ENCODE measurements at regions not wholly inside any gene's neighbourhood (a gene's known extent, or its start where the extent isn't known, plus 50 kb on each side); places are given as distances from the start of the nearest gene placed in this dataset.

- Histone ChIP-seq H3K4me3 (ENCODE audit: low read length) (no peak overlapping the region), H3K9me3 (ENCODE audit: low read length) (no peaks in the 10 kb centered on the region), H3K27me3 (ENCODE audit: insufficient read depth, low read length) (no peaks in the 10 kb centered on the region), H2AFZ (ENCODE audit: low read depth, low read length) (no peak overlapping the region), H3K36me3 (ENCODE audit: insufficient read depth, low read length) (no peaks in the 10 kb centered on the region), H3K4me1 (ENCODE audit: insufficient read depth, low read length) (no peaks in the 10 kb centered on the region)
Measured at GRCh38 chr11:42625757-42626665, 685.8 kb upstream of the API5 start.

DNA sequence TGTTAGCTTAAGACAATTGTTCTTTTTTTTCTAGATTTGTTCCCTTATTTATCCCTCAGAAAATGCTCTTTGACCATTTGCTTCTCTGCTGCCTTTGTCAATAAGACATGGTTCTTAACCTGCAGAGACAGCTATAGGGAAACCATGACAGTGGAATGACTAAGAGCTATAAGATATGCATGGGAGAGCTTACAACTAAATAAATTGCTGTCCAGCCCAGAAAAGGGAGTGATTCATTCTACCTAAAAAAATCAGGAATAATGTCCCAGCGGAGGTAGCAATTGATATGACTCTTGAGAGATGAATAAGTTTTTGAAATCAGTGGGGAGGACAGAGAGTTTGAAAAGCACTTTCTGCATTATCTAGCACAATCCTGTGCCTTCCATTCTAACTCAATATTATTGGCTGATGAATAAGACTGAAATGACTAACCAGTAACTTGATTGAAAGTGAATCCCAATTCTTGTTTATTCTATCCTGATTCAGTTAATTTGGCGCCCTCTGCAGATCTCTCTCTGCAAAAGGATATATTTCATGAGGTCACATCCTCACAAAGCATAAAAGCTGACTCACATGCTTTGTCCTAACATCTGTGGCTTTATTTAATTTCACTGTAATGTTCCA lies 680.5 kb upstream of the API5 start:
- no peak overlapping the region for H3K4me3 ChIP-seq (ENCODE audit: low read length)
- H3K9me3 ChIP-seq (ENCODE audit: low read length), result no peaks in the 10 kb centered on the region
- H3K36me3 ChIP-seq (ENCODE audit: insufficient read depth, low read length), result no peaks in the 10 kb centered on the region
- no peaks in the 10 kb centered on the region for H3K4me1 ChIP-seq (ENCODE audit: insufficient read depth, low read length)
- H3K27me3 ChIP-seq (ENCODE audit: insufficient read depth, low read length), result no peaks in the 10 kb centered on the region
- H2AFZ ChIP-seq (ENCODE audit: low read depth, low read length), result no peak overlapping the region

DNA sequence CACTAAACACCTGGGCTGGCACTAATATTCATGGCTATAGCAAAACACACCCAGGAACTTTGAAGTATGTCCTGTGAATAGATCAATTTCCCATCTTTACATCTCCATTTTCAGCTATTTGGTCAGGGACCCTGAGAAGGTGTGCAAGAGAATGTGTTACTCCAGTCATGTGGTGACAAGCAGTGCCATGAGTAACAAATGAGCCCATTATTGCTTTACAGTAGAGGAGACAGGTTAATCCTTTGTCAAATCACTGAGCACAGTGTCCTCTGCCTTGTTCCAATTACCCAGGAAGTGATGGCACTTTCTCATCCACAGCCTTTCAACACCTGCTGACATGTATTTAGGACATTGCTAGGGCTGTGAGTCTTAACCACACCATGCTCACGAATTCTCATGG lies 664.8 kb upstream of the API5 start:
- H3K9me3 ChIP-seq (ENCODE audit: low read length), result no peaks in the 10 kb centered on the region

DNA sequence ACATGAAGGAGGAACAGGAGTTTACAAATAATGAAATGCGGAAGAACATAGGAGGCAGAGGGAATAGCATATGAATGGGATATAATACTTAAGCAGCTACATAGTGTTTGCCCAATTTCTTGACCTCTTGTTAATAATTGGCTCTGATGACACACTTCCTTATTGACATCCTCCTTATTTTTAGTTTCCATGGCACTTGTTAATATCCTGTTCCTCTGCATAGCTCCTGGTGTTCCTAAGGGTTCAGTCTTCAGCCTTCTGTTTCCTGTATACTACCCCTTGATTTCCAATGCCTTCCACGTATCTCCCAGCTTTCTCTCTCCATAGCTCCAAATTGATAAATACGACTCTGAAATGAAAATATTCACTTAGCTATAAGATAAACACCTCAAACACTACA lies 663.8 kb upstream of the API5 start:
- no peaks in the 10 kb centered on the region for H3K9me3 ChIP-seq (ENCODE audit: low read length)
- H3K36me3 ChIP-seq (ENCODE audit: insufficient read depth, low read length), result no peaks in the 10 kb centered on the region
- no peak overlapping the region for H2AFZ ChIP-seq (ENCODE audit: low read depth, low read length)
- H3K27me3 ChIP-seq (ENCODE audit: insufficient read depth, low read length), result no peaks in the 10 kb centered on the region
- H3K4me3 ChIP-seq (ENCODE audit: low read length), result no peak overlapping the region
- H3K4me1 ChIP-seq (ENCODE audit: insufficient read depth, low read length), result no peaks in the 10 kb centered on the region

More for the DNA sequence above, 664.8 kb upstream of the API5 start:
- H2AFZ ChIP-seq (ENCODE audit: low read depth, low read length), result no peak overlapping the region
- no peaks in the 10 kb centered on the region for H3K36me3 ChIP-seq (ENCODE audit: insufficient read depth, low read length)
- no peak overlapping the region for H3K4me3 ChIP-seq (ENCODE audit: low read length)
- H3K27me3 ChIP-seq (ENCODE audit: insufficient read depth, low read length), result no peaks in the 10 kb centered on the region
- no peaks in the 10 kb centered on the region for H3K4me1 ChIP-seq (ENCODE audit: insufficient read depth, low read length)

DNA sequence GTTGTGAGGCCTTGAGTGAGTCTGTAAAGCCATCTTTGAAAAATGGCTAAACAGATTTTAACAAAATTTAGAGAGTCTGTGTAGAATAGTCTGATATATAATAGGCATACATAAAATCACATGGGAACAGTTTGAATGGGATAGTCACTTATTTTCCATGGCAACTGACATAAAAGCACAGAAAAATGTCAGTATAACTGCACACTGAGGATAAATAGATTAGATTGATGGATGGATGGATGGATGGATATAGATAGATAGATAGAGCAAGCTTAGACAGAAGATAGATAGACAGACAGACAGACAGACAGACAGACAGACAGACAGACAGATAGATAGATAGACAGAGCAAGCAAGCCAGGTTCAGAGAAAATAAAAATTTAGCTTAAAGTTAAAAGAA lies 660.2 kb upstream of the API5 start:
- Histone ChIP-seq H3K4me3 (ENCODE audit: low read length) (no peak overlapping the region), H2AFZ (ENCODE audit: low read depth, low read length) (no peak overlapping the region), H3K27me3 (ENCODE audit: insufficient read depth, low read length) (no peaks in the 10 kb centered on the region), H3K36me3 (ENCODE audit: insufficient read depth, low read length) (no peaks in the 10 kb centered on the region), H3K4me1 (ENCODE audit: insufficient read depth, low read length) (no peaks in the 10 kb centered on the region), H3K9me3 (ENCODE audit: low read length) (no peaks in the 10 kb centered on the region)

GRCh38 chr11:42657169-42657568 lies 654.6 kb upstream of the API5 start:
- H3K9me3 ChIP-seq (ENCODE audit: low read length), result no peaks in the 10 kb centered on the region
- no peaks in the 10 kb centered on the region for H3K4me1 ChIP-seq (ENCODE audit: insufficient read depth, low read length)
- no peaks in the 10 kb centered on the region for H3K27me3 ChIP-seq (ENCODE audit: insufficient read depth, low read length)
- H3K4me3 ChIP-seq (ENCODE audit: low read length), result no peak overlapping the region
- H3K36me3 ChIP-seq (ENCODE audit: insufficient read depth, low read length), result no peaks in the 10 kb centered on the region
- H2AFZ ChIP-seq (ENCODE audit: low read depth, low read length), result no peak overlapping the region

DNA sequence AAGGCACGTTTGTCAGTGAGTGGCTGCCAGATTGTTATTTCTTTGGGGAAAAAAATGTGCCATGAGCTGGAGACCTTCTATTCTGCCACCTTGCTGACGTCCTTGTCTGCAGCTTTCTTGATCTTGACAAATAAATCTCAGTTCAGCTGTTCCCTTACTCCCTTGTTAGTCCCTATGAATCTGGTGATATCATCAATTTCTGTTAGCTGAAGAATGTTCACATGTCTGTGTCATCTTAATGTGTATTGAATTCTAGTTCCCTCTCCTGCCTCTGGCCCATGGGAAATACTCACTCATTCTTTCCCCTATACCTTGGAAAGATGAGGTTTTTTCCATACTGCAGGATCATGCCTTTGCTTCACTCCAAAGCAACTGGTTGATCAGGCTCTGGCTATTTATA lies 649.9 kb upstream of the API5 start:
- Histone ChIP-seq H3K9me3 (ENCODE audit: low read length) (no peaks in the 10 kb centered on the region), H3K4me1 (ENCODE audit: insufficient read depth, low read length) (no peaks in the 10 kb centered on the region), H2AFZ (ENCODE audit: low read depth, low read length) (no peak overlapping the region), H3K4me3 (ENCODE audit: low read length) (no peak overlapping the region), H3K27me3 (ENCODE audit: insufficient read depth, low read length) (no peaks in the 10 kb centered on the region), H3K36me3 (ENCODE audit: insufficient read depth, low read length) (no peaks in the 10 kb centered on the region)

DNA sequence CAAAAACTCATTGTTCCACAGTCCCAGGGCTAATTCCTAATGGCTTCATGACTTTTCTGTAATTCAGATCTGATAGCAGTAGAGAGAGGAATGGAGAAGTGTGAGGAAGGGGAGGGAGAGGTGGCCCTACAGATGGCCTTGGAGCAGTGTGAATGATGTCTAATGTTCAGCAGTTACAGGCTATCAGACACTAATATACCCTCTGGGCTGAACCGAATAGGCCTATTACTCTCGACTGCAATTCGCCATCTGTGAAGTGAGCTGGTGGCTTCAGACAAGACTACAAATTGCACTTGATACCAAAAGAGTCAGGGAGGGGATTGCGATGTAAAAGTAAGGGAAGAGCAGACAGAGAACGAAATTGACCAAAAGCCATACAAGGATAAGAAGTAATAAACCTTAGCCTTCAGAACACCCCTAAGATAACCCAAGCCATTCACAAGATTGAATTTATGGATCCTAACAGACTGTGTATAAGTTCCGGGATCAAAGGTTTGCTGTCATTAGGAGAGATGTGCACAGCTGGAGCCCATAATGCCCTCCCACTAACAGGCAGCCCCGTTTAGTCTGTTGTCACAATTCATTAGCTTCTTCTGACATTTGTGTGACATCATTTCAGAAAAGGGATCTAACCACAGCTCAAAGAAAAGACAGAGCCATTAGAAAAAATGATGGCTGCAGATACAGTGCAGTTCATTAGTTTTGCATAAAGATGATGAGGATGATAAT lies 642.4 kb upstream of the API5 start:
- H3K36me3 ChIP-seq (ENCODE audit: insufficient read depth, low read length), result no peaks in the 10 kb centered on the region

GRCh38 chr11:42674436-42674835 lies 637.4 kb upstream of the API5 start:
- H3K4me1 ChIP-seq (ENCODE audit: insufficient read depth, low read length), result no peaks in the 10 kb centered on the region
- no peaks in the 10 kb centered on the region for H3K9me3 ChIP-seq (ENCODE audit: low read length)
- H3K4me3 ChIP-seq (ENCODE audit: low read length), result no peak overlapping the region
- peaks cover 2% of the 10 kb centered on the region for H3K27me3 ChIP-seq (ENCODE audit: insufficient read depth, low read length)
- no peaks in the 10 kb centered on the region for H3K36me3 ChIP-seq (ENCODE audit: insufficient read depth, low read length)
- H2AFZ ChIP-seq (ENCODE audit: low read depth, low read length), result no peak overlapping the region

More for the DNA sequence above, 642.4 kb upstream of the API5 start:
- H3K27me3 ChIP-seq (ENCODE audit: insufficient read depth, low read length), result peaks cover 2% of the 10 kb centered on the region
- H3K4me3 ChIP-seq (ENCODE audit: low read length), result no peak overlapping the region
- no peaks in the 10 kb centered on the region for H3K4me1 ChIP-seq (ENCODE audit: insufficient read depth, low read length)
- no peaks in the 10 kb centered on the region for H3K9me3 ChIP-seq (ENCODE audit: low read length)
- H2AFZ ChIP-seq (ENCODE audit: low read depth, low read length), result no peak overlapping the region

DNA sequence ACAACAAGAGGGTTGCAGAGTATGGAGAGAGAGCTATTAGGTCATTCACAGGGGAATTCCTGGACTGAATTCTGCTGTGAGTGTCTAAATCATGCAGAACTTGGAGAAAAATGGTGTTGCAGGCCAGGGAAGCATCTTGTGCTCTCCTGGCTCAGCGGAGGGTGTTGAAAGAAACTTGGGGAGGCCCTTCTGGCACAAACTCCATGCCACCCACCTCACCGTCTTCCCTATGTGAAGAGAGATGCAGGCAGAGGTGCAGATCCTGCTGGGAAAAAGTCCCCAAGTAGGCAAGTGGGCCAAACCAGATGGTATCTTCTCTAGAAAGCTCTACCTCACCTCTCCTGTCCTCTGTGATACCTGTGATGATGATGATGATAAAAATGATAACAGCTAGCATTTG lies 604.3 kb upstream of the API5 start:
- H2AFZ ChIP-seq (ENCODE audit: low read depth, low read length), result no peak overlapping the region
- no peaks in the 10 kb centered on the region for H3K4me1 ChIP-seq (ENCODE audit: insufficient read depth, low read length)
- no peak overlapping the region for H3K4me3 ChIP-seq (ENCODE audit: low read length)

GRCh38 chr11:42709216-42709615 lies 602.6 kb upstream of the API5 start:
- no peaks in the 10 kb centered on the region for H3K9me3 ChIP-seq (ENCODE audit: low read length)
- H3K36me3 ChIP-seq (ENCODE audit: insufficient read depth, low read length), result no peaks in the 10 kb centered on the region
- H3K4me3 ChIP-seq (ENCODE audit: low read length), result no peak overlapping the region
- no peaks in the 10 kb centered on the region for H3K27me3 ChIP-seq (ENCODE audit: insufficient read depth, low read length)
- no peak overlapping the region for H2AFZ ChIP-seq (ENCODE audit: low read depth, low read length)
- no peaks in the 10 kb centered on the region for H3K4me1 ChIP-seq (ENCODE audit: insufficient read depth, low read length)

More for the DNA sequence above, 604.3 kb upstream of the API5 start:
- no peaks in the 10 kb centered on the region for H3K9me3 ChIP-seq (ENCODE audit: low read length)
- H3K27me3 ChIP-seq (ENCODE audit: insufficient read depth, low read length), result no peaks in the 10 kb centered on the region
- H3K36me3 ChIP-seq (ENCODE audit: insufficient read depth, low read length), result no peaks in the 10 kb centered on the region

DNA sequence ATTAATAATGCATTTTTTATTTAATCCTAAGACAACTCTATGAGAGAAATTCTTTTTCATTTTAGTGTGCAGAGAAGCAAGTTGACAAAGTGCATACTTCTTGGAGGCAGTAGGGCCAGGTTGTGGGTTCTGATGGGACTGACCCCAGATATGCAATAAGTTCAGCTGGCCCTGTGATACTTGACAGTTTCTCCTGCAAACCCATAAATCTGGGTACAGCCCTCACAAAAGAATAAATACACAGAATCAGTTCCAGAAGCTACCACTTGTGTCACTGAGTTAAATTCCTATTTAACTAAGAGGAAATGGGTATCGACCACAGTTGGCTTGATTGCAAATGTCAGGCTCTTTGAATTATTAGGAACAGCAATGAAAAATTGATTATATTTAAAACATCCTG lies 598.5 kb upstream of the API5 start:
- Histone ChIP-seq H3K4me1 (ENCODE audit: insufficient read depth, low read length) (no peaks in the 10 kb centered on the region), H2AFZ (ENCODE audit: low read depth, low read length) (no peak overlapping the region), H3K27me3 (ENCODE audit: insufficient read depth, low read length) (no peaks in the 10 kb centered on the region), H3K36me3 (ENCODE audit: insufficient read depth, low read length) (no peaks in the 10 kb centered on the region), H3K9me3 (ENCODE audit: low read length) (no peaks in the 10 kb centered on the region), H3K4me3 (ENCODE audit: low read length) (no peak overlapping the region)

GRCh38 chr11:42713753-42714152 lies 598.0 kb upstream of the API5 start:
- no peak overlapping the region for H3K4me3 ChIP-seq (ENCODE audit: low read length)
- H3K36me3 ChIP-seq (ENCODE audit: insufficient read depth, low read length), result no peaks in the 10 kb centered on the region
- no peak overlapping the region for H2AFZ ChIP-seq (ENCODE audit: low read depth, low read length)
- no peaks in the 10 kb centered on the region for H3K27me3 ChIP-seq (ENCODE audit: insufficient read depth, low read length)
- H3K9me3 ChIP-seq (ENCODE audit: low read length), result no peaks in the 10 kb centered on the region
- no peaks in the 10 kb centered on the region for H3K4me1 ChIP-seq (ENCODE audit: insufficient read depth, low read length)
